A673 (cell line): ENCODE measurements at regions not wholly inside any gene's neighbourhood (a gene's known extent, or its start where the extent isn't known, plus 50 kb on each side); places are given as distances from the start of the nearest gene placed in this dataset.

Source experiments
- BruUV-seq: library from RNA; stranded (reverse); fragments of 400-500 nt; replicated peaks from 2 replicates; lab custom pipeline; 2021; lab: Mats Ljungman, UMichigan
- CTCF ChIA-PET: fragments of 300-600 bp; sonication (Branson Sonifier 250); formaldehyde crosslinking; loops from one replicate; lab custom pipeline; 2022; ENCODE audit warnings: antibody characterized with exemption; lab: Charles Lee
- POLR2A ChIA-PET: fragments of 300-600 bp; sonication (Branson Sonifier 250); formaldehyde crosslinking; loops from one replicate; lab custom pipeline; 2022; ENCODE audit warnings: antibody characterized with exemption; ENCODE audit not compliant: low non-redundant PET; lab: Charles Lee
- DNase-seq: peaks from one replicate; pipeline ENCODE4 v3.0.0-alpha.2; 2015; ENCODE audit warnings: low spot score
- H3K27ac ChIP-seq: fragments of 200-600 bp; sonication (generic); 2 replicates; pipeline ENCODE4 v1.5.1; 2016; ENCODE audit warnings: mixed run types, low read depth, mild to moderate bottlenecking, mixed read lengths, antibody characterized with exemption, low read length; ENCODE audit not compliant: poor library complexity, severe bottlenecking
- H3K27me3 ChIP-seq: fragments of 200-600 bp; sonication (generic); replicated peaks from 2 replicates; pipeline ENCODE4 v1.6.1; 2017; ENCODE audit warnings: mixed run types, low read depth, mild to moderate bottlenecking, mixed read lengths, antibody characterized with exemption, low read length; ENCODE audit not compliant: insufficient read depth, poor library complexity
- H3K36me3 ChIP-seq: fragments of 200-600 bp; sonication (generic); 2 replicates; pipeline ENCODE4 v1.6.1; 2016; ENCODE audit warnings: mixed run types, mild to moderate bottlenecking, mixed read lengths, antibody characterized with exemption, low read length; ENCODE audit not compliant: insufficient read depth, poor library complexity, severe bottlenecking
- H3K4me1 ChIP-seq: fragments of 200-600 bp; sonication (generic); 2 replicates; pipeline ENCODE4 v1.6.1; 2017; ENCODE audit warnings: mixed run types, mild to moderate bottlenecking, mixed read lengths, antibody characterized with exemption, low read length; ENCODE audit not compliant: insufficient read depth, poor library complexity, severe bottlenecking
- H3K4me3 ChIP-seq: fragments of 200-600 bp; sonication (generic); 2 replicates; pipeline ENCODE4 v1.5.1; 2016; ENCODE audit warnings: low read depth, mixed run types, mild to moderate bottlenecking, mixed read lengths, low read length; ENCODE audit not compliant: poor library complexity, severe bottlenecking
- H3K9me3 ChIP-seq: fragments of 200-600 bp; sonication (generic); 2 replicates; pipeline ENCODE4 v1.6.1; 2016; ENCODE audit warnings: mixed run types, low read depth, mild to moderate bottlenecking, mixed read lengths, antibody characterized with exemption, low read length; ENCODE audit not compliant: poor library complexity, severe bottlenecking
- CTCF ChIP-seq: fragments of 300-800, 200-600 bp; sonication (generic); conservative IDR thresholded peaks from 2 replicates; pipeline ENCODE4 v1.5.1; 2017; ENCODE audit warnings: low read depth, mild to moderate bottlenecking, antibody characterized with exemption, low read length, moderate library complexity, mixed read lengths
- EZH2 ChIP-seq: fragments of 200-600 bp; sonication (generic); IDR thresholded peaks from 2 replicates; pipeline ENCODE4 v1.6.1; 2017; ENCODE audit warnings: borderline replicate concordance, low read depth, mild to moderate bottlenecking, mixed read lengths, antibody characterized with exemption, low read length; ENCODE audit not compliant: poor library complexity, severe bottlenecking
- intact Hi-C: fragments of 100-400 bp; cut with micrococcal nuclease; formaldehyde crosslinking; loops from one replicate; pipeline ENCODE4 v1.10.0; 2022; ENCODE audit not compliant: unreplicated experiment

- Histone ChIP-seq H3K4me3 (no peak overlapping the region), H3K36me3 (no peaks in the 10 kb centered on the region), H3K9me3 (no peaks in the 10 kb centered on the region), H3K27me3 (no peaks in the 10 kb centered on the region), H3K4me1 (no peaks in the 10 kb centered on the region), H3K27ac (no peak overlapping the region)
- no TSS peak for BruUV-seq
- TF ChIP-seq CTCF, result no peak
- TF ChIP-seq EZH2, result no peak
- no peak for DNase-seq
- intact Hi-C loops, result no loop called here
- ChIA-PET POLR2A (no interaction called here), CTCF (no interaction called here)
Observed at GRCh38 chr4:142940425-142941330, 94.6 kb upstream of the INPP4B start.

GRCh38 chr4:142944565-142944964 lies 98.5 kb upstream of the INPP4B start:
- TF ChIP-seq EZH2 (no peak), CTCF (no peak)
- ChIA-PET POLR2A (no interaction called here), CTCF (no interaction called here)
- H3K4me3 ChIP-seq, result no peak overlapping the region
- H3K4me1 ChIP-seq, result no peaks in the 10 kb centered on the region
- no peaks in the 10 kb centered on the region for H3K27me3 ChIP-seq
- no peak for DNase-seq
- BruUV-seq, result no TSS peak
- H3K27ac ChIP-seq, result no peak overlapping the region
- no peaks in the 10 kb centered on the region for H3K9me3 ChIP-seq
- intact Hi-C loops, result no loop called here
- no peaks in the 10 kb centered on the region for H3K36me3 ChIP-seq

GRCh38 chr4:142952821-142953580 lies 106.9 kb upstream of the INPP4B start:
- H3K27ac ChIP-seq, result no peak overlapping the region
- intact Hi-C loops, result no loop called here
- H3K4me1 ChIP-seq, result no peaks in the 10 kb centered on the region
- H3K9me3 ChIP-seq, result no peaks in the 10 kb centered on the region
- no peak for DNase-seq
- ChIA-PET POLR2A (no interaction called here), CTCF (no interaction called here)
- no TSS peak for BruUV-seq
- TF ChIP-seq EZH2, result no peak
- no peak for TF ChIP-seq CTCF
- no peaks in the 10 kb centered on the region for H3K36me3 ChIP-seq
- H3K27me3 ChIP-seq, result no peaks in the 10 kb centered on the region
- H3K4me3 ChIP-seq, result no peak overlapping the region
